ENCODE measurements at regions not wholly inside any gene's neighbourhood (a gene's known extent, or its start where the extent isn't known, plus 50 kb on each side); places are given as distances from the start of the nearest gene placed in this dataset.
"Not testable (repeated sequence)": the region's sequence is repeated elsewhere in the genome, so short reads cannot be mapped to it uniquely, and the experiment has no call there.

- no peak for FAIRE-seq
Observed at GRCh38 chr7:68203251-68203650, 1206.6 kb downstream of the TYW1 start.

- no peak for FAIRE-seq
Observed at GRCh38 chr7:68205826-68206225, 1209.2 kb downstream of the TYW1 start.

DNA sequence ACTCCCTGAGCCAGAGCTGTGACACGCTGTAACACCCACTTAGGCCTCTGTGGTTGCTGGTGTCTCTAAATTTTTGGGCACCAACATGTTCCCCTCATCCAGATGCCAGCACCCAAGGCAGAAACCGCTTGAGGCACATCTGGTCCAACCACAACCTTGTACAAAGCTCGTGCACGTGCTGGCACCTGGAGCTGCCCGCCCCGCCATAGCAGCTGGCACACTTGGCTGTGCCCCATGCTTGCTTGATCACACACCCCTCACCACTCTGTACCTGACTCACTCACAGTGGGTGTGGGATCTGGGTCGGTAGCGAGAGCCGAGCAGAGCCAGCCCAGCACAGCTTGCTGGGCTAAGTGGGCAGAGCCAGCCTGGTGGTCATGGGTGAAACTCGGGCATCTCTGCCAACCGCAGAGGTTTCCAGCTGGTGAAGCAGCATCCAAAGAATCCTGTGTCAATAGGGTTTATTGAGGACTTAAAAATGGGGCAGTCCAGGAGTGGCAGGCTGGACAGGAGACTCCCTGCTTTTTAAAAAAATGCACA lies 1210.4 kb downstream of the TYW1 start:
- no peak for FAIRE-seq

GRCh38 chr7:68207676-68208075 lies 1211.0 kb downstream of the TYW1 start:
- FAIRE-seq = no peak

GRCh38 chr7:68209486-68209885 lies 1212.9 kb downstream of the TYW1 start:
- no peak for FAIRE-seq

GRCh38 chr7:68213838-68214237 lies 1217.2 kb downstream of the TYW1 start:
- FAIRE-seq = no peak

DNA sequence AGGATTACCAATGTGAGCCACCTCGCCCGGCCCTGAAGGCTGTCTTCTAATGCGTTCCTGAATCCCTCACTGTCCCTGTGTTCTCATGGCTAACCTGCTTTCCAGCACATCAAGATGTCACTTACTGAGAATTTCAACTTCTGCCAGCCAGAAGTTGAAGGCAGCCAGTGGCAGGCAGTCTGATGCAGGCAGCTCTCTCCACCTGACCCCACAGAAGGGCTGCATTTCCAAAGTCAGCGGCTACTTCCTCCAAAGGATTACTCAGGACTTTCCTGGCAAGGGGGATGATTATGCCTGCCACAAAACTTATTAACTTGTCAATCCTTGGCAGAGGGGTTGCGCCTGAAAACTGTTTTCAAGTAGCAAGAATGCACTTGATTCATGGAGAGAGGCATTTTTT lies 1219.4 kb downstream of the TYW1 start:
- no peak for FAIRE-seq

GRCh38 chr7:68217426-68217825 lies 1220.8 kb downstream of the TYW1 start:
- FAIRE-seq = no peak

DNA sequence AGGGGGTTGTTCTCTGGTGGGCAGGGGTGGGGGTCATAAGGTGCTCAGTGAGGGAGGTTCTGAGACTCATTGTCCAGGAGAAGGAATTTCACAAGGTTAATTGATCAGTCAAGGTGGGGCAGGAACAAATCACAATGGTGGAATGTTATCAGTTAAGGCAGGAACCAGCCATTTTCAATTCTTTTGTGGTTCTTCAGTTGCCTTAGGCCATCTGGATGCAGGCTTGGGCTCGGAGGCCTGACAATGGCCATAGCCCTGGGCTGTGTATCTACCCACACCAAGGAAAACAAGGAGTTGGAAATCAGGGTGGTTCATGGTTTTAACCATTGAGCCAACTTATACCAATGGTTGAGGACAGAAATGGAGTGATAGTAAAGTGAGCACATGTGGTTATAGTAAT lies 1221.8 kb downstream of the TYW1 start:
- FAIRE-seq = no peak

- FAIRE-seq = no peak
Observed at GRCh38 chr7:68222311-68222710, 1225.7 kb downstream of the TYW1 start.

DNA sequence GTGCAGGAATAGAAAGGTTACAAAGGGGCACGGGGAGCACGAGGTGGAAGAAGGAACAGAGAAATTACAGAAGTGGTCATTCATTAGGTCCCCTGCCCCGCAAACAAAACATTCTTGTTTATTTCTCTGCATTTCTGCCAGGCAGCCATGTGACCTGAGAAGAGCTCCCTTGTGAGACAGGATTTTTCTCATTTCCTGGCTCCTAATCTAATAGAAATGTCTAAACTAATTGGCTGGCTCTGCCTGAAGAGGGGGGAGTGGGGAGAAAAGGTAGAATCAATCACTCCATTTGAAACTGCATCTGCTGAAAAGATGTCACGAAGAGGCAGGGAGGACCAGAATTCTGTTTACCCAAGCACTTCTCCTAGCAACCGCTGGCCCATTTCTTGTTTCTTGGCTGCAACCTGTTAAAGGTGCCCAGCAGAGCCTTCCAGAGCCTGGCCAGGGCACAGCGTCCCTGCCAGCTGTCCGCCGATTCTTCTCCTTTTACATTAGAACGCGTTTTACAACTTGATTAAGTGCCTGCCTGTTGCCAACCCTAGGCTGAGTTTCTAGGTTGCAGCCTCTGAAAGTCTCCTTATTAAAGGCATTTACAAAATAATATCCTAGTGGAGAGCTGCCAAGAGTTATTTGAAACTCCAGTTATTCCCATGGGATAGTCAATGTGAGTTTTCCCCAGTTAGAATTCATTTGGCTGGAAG lies 1227.6 kb downstream of the TYW1 start:
- FAIRE-seq = no peak

DNA sequence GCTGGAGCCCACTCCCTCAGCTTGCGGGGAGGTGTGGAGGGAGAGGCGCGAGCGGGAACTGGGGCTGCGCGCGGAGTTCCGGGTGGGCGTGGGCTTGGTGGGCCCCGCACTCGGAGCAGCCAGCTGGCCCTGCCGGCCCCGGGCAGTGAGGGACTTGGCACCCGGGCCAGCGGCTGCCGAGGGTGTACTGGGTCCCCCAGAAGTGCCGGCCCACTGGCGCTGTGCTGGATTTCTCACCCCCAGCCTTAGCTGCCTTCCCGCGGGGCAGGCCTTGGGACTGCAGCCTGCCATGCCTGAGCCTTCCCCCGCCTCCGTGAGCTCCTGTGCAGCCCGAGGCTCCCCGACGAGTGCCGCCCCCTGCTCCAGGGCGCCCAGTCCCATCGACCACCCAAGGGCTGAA lies 1234.4 kb downstream of the TYW1 start:
- not testable (repeated sequence) for FAIRE-seq

DNA sequence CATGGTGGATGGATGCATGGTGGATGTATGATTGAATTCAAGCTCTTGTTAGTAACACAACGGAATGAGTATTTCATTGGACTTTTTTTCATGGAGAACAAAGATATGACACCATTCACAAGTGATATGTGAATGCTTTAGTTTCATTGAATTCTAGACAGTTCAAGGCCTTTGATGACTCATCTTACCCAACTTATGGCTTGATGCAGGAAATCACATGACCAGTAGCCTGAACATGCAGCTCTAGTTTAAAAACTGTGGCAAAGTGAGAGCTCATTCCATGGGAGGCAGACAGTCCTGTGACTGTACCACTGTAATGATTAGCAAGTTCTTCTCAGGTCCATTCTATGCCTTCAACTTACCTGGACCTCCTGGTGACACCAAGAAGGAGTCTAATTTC lies 1239.3 kb downstream of the TYW1 start:
- no peak for FAIRE-seq

GRCh38 chr7:68238204-68238805 lies 1241.7 kb downstream of the TYW1 start:
- no peak for FAIRE-seq

GRCh38 chr7:68243128-68243527 lies 1246.5 kb downstream of the TYW1 start:
- no peak for FAIRE-seq

DNA sequence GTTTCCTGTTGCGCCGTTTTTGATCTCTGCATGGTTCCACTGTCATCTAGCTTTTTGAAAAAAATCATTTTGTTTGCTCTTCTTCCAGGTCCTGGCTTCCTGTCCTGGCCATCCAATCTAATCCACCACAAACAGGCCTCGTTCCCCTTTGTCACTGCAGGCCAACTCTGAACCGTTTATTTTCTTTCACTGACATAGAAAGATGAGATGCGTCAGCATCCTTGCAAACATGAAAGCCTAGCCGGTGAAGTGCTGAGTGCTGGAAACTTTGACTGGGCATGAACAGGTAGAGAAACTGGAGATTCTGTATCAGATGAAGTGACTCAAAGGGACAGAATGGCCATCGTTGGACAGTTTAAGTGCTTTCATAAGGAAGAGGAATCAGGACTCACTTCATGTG lies 1247.8 kb downstream of the TYW1 start:
- no peak for FAIRE-seq

GRCh38 chr7:68245688-68246087 lies 1249.1 kb downstream of the TYW1 start:
- FAIRE-seq = no peak

GRCh38 chr7:68246189-68246633 lies 1249.6 kb downstream of the TYW1 start:
- no peak for FAIRE-seq

DNA sequence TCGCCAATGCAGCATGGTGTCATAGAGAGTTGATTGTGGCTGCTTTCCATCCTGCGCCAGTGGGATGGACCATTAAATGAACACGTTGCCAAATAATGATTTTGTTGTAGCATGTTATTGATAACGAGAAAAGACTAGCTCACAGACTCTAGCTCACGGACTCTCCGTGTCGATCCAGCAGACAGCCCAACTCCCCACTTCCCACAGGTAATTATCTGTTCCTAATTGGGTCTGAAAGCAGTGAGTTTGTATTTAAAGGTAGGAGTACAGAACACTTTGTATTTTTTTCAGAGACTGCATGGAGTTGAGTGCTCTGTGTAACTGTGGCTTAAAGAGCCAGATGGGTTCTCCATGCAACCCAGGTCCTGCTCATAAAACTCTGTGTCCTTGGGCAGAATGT lies 1250.5 kb downstream of the TYW1 start:
- no peak for FAIRE-seq

GRCh38 chr7:68247571-68247970 lies 1250.9 kb downstream of the TYW1 start:
- FAIRE-seq = no peak

- FAIRE-seq = no peak
Observed at GRCh38 chr7:68248973-68249372, 1252.3 kb downstream of the TYW1 start.

- no peak for FAIRE-seq
Observed at GRCh38 chr7:68249611-68250010, 1253.0 kb downstream of the TYW1 start.

DNA sequence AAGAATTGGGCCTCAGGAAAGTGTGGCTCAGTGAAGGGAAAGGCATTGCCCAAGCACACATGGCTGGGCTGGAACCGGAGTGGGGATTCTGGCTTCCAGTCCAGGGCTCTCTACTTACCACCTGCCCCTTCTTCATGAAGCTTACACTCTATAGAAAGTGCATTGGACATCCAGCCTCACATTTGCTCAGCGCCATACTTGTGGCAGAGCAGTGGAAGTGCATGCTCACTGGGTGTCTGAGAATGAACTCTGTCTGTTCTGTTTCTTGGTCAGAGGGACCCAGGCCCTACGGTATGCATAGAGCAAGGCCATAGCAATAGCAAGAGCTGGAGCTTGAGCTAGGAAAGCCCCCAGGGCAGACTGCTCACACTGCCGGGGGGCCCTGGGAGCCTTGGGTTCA lies 1253.5 kb downstream of the TYW1 start:
- FAIRE-seq = no peak

- not testable (repeated sequence) for FAIRE-seq
Observed at GRCh38 chr7:68254815-68255214, 1258.2 kb downstream of the TYW1 start.

- FAIRE-seq = no peak
Observed at GRCh38 chr7:68256295-68256694, 1259.7 kb downstream of the TYW1 start.
